HUES48 (cell line): ENCODE measurements at regions not wholly inside any gene's neighbourhood (a gene's known extent, or its start where the extent isn't known, plus 50 kb on each side); places are given as distances from the start of the nearest gene placed in this dataset.
"Not testable (repeated sequence)": the region's sequence is repeated elsewhere in the genome, so short reads cannot be mapped to it uniquely, and the experiment has no call there.

ENCODE experiments used
- H3K27ac ChIP-seq: one replicate; pipeline ENCODE4 v1.7.0; 2013; ENCODE audit warnings: low read depth, low read length, inconsistent platforms
- H3K27me3 ChIP-seq: 2 replicates; pipeline ENCODE4 v1.6.1; 2013; ENCODE audit warnings: mild to moderate bottlenecking, low read length; ENCODE audit not compliant: control insufficient read depth, insufficient read depth
- H3K36me3 ChIP-seq: 2 replicates; pipeline ENCODE4 v1.6.1; 2013; ENCODE audit warnings: low read length; ENCODE audit not compliant: control insufficient read depth, insufficient read depth
- H3K4me1 ChIP-seq: 2 replicates; pipeline ENCODE4 v1.6.1; 2013; ENCODE audit warnings: mild to moderate bottlenecking, low read length; ENCODE audit not compliant: control insufficient read depth, insufficient read depth
- H3K4me3 ChIP-seq: 2 replicates; pipeline ENCODE4 v1.5.1; 2013; ENCODE audit warnings: mild to moderate bottlenecking, low read depth, low read length
- H3K9ac ChIP-seq: 2 replicates; pipeline ENCODE4 v1.6.1; 2013; ENCODE audit warnings: mild to moderate bottlenecking, low read depth, low read length, moderate library complexity
- H3K9me3 ChIP-seq: 2 replicates; pipeline ENCODE4 v1.6.1; 2013; ENCODE audit warnings: low read length; ENCODE audit not compliant: control insufficient read depth, insufficient read depth

DNA sequence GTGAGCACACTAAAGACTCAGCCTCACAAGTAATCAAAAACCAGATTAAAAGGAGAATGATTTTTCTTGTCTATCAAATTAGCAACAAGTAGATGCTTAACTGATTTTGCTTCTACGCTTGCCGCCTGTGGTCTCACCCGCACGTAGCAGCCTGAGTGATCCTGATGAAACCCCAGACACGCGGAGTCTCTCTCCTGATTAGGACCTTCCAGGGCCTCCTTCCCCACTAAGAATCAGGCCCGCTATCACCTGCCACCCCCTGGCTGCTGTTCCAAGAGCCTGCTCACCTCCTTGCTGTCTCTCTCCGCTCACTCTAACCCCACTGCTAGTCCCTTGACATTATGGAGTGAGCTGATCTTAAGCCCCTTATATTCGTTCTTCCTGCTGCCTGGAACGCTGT lies 325.9 kb upstream of the NRP1 start:
- Histone ChIP-seq H3K9me3 (no peaks in the 10 kb centered on the region; the same call in 1 of the 2 replicates), H3K27me3 (no peaks in the 10 kb centered on the region), H3K4me3 (no peak overlapping the region), H3K36me3 (no peaks in the 10 kb centered on the region), H3K27ac (no peak overlapping the region), H3K9ac (no peak overlapping the region), H3K4me1 (peaks cover 16% of the 10 kb centered on the region)

DNA sequence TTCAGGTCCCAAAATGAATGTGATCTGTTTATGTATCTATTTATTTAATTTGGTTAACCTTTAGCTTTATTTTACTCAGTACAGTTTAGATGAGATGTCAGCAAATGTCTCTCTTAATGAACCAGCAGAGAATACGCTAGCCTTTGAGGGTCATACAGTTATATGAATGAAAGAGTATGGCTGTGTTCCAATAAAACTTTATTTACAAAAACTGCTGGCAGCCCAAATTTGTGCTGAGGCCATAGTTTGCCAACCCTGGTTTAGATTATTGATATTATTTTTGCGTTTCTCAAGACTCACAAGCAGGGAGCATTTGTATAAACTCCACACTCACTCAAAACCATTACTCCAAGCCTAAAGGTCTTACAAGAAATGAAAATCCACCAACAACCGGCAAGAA lies 323.4 kb upstream of the NRP1 start:
- H3K27ac ChIP-seq = no peak overlapping the region
- H3K36me3 ChIP-seq = no peaks in the 10 kb centered on the region
- H3K9ac ChIP-seq = no peak overlapping the region
- 0 out of 2 replicates have a peak, but pooled peaks cover 6% of the 10 kb centered on the region for H3K9me3 ChIP-seq
- no peaks in the 10 kb centered on the region for H3K27me3 ChIP-seq
- no peak overlapping the region for H3K4me3 ChIP-seq
- peaks cover 16% of the 10 kb centered on the region for H3K4me1 ChIP-seq

DNA sequence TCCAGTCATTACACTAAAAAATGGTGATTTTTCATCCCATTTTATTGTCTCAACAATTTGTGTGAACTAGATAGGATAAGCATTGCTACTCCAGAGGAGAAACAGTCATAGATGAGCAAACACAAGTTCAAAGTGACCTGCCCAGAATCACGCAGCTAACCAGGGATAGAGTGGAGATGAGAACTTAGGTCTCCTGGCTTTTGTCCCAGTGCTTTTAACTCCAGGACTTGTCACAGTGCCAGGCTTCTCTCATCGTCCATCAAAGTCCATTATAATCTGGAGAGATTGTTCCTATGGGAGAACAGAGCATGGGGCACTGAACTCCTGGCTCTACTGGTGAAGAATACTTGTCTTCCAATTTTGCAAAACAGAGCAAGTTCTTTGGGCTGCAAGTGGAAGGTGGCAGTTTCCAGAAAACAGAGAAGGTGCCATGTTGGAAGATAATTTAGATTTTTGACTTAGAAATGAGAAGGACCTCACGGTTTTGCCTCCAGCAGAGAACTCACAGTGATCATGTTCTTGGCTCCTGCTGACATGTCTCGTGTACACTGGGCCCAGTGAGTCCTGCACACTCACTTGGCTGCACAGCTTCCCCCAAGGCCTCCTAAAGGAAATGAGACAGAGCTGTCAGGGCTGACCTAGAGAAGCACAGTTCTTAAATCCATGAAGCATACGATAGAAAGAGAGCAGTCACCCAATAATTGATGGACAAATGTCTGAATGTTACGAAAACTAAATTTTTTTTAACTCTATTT lies 322.9 kb upstream of the NRP1 start:
- Histone ChIP-seq H3K27ac (no peak overlapping the region), H3K36me3 (no peaks in the 10 kb centered on the region), H3K4me3 (no peak overlapping the region), H3K4me1 (peaks cover 16% of the 10 kb centered on the region), H3K27me3 (no peaks in the 10 kb centered on the region), H3K9ac (no peak overlapping the region), H3K9me3 (0 out of 2 replicates have a peak, but pooled peaks cover 6% of the 10 kb centered on the region)

DNA sequence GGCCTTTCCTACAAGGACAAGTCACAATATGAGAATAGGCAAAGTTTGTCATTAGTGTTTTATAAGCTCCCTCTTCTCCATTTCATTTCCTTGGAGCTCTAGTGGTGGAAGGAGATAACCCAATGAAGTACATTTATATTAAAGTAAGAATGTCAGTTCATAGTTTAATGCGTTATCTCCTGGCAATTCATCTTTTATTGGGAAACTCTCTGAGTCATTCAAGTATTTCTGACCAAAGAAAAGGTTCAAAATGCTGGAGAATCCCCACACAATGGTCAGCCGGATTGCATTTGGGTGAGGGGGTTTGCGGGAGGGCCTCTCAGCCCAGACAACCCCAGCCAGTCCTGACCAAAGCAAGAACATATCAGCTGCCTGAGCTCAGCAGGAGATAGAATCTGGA lies 321.5 kb upstream of the NRP1 start:
- no peak overlapping the region for H3K4me3 ChIP-seq
- H3K4me1 ChIP-seq = peaks cover 16% of the 10 kb centered on the region
- no peaks in the 10 kb centered on the region for H3K36me3 ChIP-seq
- H3K27ac ChIP-seq = no peak overlapping the region
- no peaks in the 10 kb centered on the region for H3K27me3 ChIP-seq
- H3K9ac ChIP-seq = no peak overlapping the region
- H3K9me3 ChIP-seq = 0 out of 2 replicates have a peak, but pooled peaks cover 6% of the 10 kb centered on the region

DNA sequence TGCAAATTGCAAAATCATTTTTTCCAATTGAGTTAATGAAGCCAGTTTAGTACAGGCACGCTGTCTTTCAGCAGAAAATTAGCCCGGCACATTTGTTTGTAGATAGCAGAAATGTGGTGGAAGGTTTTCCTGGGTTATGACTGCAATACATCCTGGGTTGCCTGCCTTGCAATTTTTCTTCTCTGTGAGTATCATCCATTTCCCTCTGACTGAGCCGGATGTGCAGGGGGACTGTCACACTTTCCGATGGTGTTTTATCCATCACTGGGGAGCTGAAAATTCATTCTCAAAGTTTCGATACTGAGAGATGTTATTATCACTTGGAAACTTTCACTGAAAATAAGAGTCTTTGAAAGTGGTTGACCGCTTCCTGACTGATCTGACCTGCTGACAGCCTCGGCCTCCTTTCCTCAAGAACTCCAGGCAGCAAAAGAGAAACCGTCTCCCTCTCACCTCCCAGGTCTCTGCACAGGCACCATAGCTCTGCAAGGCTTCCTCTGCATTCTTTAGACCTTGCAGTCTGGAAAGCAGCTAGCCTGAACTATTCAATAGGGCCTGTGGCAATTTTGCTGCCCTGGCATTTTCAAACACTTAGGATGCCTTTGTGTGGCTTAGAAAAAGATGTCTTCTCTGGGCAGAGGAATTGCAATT lies 320.8 kb upstream of the NRP1 start:
- H3K9me3 ChIP-seq = 0 out of 2 replicates have a peak, but pooled peaks cover 6% of the 10 kb centered on the region
- no peak overlapping the region for H3K27ac ChIP-seq
- peaks cover 16% of the 10 kb centered on the region for H3K4me1 ChIP-seq
- H3K36me3 ChIP-seq = no peaks in the 10 kb centered on the region
- H3K27me3 ChIP-seq = no peaks in the 10 kb centered on the region
- no peak overlapping the region for H3K4me3 ChIP-seq
- no peak overlapping the region for H3K9ac ChIP-seq

DNA sequence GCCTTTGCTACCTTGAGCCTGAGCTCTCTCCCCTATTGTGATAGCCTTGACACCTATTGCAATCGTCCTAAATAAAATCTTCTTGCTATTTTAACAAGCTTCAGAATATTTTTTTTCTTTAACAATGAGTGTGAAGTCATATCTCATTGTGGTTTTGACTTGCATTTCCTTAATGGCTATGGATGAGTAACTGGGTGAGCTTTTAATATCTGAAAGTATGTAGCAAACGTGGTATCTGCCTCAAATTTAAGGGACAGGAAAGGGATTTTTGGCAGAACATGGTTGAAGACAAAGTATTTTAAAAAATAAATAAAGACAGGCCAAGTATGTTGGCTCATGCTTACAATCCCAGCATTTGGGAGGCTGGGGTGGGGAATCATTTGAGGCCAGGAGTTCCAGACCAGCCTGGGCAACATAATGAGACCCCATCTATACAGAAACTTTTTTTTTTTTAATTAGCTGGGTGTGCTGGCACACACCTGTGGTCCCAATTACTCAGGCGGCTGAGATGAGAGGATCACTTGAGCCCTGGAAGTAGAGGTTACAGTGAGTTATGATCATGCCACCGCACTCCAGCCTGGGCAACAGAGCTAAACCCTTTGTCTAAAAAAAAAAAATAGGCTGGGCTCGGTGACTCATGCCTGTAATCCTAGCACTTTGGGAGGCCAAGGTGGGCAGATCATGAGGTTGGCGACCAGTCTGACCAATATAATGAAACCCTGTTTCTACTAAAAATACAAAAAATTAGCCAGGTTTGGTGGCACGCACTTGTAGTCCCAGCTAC lies 319.3 kb upstream of the NRP1 start:
- no peaks in the 10 kb centered on the region for H3K27me3 ChIP-seq
- H3K9me3 ChIP-seq = 0 out of 2 replicates have a peak, but pooled peaks cover 6% of the 10 kb centered on the region
- H3K9ac ChIP-seq = no peak overlapping the region
- no peak overlapping the region for H3K4me3 ChIP-seq
- no peaks in the 10 kb centered on the region for H3K36me3 ChIP-seq
- H3K27ac ChIP-seq = no peak overlapping the region
- peaks cover 2% of the 10 kb centered on the region for H3K4me1 ChIP-seq

DNA sequence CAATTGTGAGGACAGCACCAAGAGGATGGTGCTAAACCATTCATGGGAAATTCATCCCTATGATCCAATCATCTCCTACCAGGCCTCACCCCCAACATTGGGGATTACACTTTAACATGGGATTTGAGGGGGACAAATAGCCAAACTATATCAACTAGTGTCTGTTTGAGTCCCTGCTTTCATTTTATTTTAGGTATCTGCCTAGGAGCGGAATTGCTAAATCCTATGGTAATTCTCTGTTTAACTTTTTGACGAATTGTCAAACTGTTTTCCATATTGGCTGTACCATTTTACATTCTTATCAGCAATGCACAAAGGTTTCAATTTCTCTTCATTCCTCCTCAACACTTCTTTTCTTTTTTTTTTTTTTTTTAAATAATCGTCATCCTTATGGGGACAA lies 318.4 kb upstream of the NRP1 start:
- H3K36me3 ChIP-seq = no peaks in the 10 kb centered on the region
- H3K27ac ChIP-seq = no peak overlapping the region
- 0 out of 2 replicates have a peak, but pooled peaks cover 6% of the 10 kb centered on the region for H3K9me3 ChIP-seq
- no peaks in the 10 kb centered on the region for H3K27me3 ChIP-seq
- no peak overlapping the region for H3K4me3 ChIP-seq
- H3K4me1 ChIP-seq = no peaks in the 10 kb centered on the region
- no peak overlapping the region for H3K9ac ChIP-seq

DNA sequence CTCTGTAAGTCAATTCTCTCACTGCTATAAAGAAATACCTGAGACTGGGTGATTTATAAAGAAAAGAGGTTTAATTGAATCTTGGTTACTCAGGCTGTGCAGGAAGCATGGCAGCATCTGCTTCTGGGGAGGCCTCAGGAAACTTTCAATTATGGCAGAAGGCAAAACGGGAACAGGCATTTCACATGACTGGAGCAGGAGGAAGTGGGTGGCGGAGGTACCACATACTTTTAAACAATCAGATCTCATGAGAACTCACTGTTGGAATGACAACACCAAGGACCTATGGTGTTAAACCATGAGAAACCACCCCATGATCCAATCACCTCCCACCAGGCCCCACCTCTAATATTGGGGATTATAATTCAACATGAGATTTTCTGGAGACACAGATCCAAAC lies 315.7 kb upstream of the NRP1 start:
- not testable (repeated sequence) for H3K4me3 ChIP-seq, H3K4me1 ChIP-seq, H3K36me3 ChIP-seq, H3K27ac ChIP-seq, H3K9me3 ChIP-seq, H3K9ac ChIP-seq, H3K27me3 ChIP-seq

DNA sequence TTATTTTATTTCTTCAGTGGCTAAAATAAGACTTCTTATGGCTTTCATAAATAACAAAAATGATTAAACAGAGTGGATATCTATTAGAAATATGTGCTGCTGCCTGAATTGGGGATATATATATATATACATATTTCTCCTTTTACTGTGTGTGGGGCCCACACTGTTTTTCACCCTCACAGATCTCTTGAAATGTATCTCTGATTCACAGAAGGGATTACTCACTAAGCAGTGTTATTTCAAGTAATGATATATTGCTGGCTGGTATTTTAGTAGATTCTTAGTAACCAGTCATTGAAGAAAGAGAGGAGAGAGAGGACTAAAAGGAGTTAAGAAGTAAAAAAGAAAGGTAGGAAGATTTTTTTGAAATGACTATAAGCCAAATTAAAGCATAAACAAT lies 308.6 kb upstream of the NRP1 start:
- no peak overlapping the region for H3K4me3 ChIP-seq
- no peak overlapping the region for H3K9ac ChIP-seq
- no peaks in the 10 kb centered on the region for H3K9me3 ChIP-seq
- no peaks in the 10 kb centered on the region for H3K36me3 ChIP-seq
- H3K27me3 ChIP-seq = no peaks in the 10 kb centered on the region
- no peaks in the 10 kb centered on the region for H3K4me1 ChIP-seq
- H3K27ac ChIP-seq = no peak overlapping the region

DNA sequence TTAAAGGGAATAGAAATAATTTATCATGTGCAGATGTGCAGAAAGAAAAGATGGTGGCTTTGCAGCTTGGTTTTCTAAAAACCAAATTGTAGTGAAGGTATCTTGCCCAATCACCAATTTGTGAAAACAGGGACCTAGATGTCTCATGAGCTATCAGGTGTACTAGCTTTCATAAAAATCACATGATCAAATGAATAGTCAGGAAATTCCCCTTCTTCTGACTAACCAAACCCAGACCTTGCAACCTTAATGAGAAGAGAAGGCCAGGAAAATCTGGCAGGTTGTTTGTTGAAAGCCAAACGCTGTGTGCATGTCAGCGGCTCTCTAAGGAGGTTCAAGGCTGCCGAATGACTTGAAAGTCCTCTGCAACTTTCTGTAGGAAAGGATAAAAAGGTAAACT lies 304.4 kb upstream of the NRP1 start:
- no peak overlapping the region for H3K4me3 ChIP-seq
- no peaks in the 10 kb centered on the region for H3K27me3 ChIP-seq
- H3K27ac ChIP-seq = no peak overlapping the region
- H3K9me3 ChIP-seq = no peaks in the 10 kb centered on the region
- H3K9ac ChIP-seq = no peak overlapping the region
- H3K36me3 ChIP-seq = no peaks in the 10 kb centered on the region
- H3K4me1 ChIP-seq = no peaks in the 10 kb centered on the region

DNA sequence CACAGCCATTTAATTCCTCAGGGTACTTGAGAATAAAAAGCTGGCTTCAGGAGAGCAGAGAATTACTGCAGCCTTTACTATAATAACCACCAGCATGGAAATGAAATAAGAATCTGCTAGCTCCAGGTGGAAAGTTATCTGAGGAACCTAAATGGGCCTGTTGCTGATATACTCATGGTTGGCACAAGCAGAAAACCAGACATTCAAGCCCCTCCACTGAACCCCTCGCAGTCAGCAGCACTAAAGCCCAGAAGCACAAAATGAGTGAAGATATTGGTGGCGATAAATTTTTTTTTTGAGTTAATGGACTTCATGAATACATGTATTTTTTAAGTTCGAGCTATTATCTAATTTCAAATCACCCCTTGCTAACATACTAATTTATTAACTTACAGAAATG lies 303.9 kb upstream of the NRP1 start:
- no peaks in the 10 kb centered on the region for H3K36me3 ChIP-seq
- no peaks in the 10 kb centered on the region for H3K9me3 ChIP-seq
- H3K27ac ChIP-seq = no peak overlapping the region
- no peaks in the 10 kb centered on the region for H3K4me1 ChIP-seq
- H3K9ac ChIP-seq = no peak overlapping the region
- H3K4me3 ChIP-seq = no peak overlapping the region
- no peaks in the 10 kb centered on the region for H3K27me3 ChIP-seq
